NB4 (cell line): ENCODE measurements at regions not wholly inside any gene's neighbourhood (a gene's known extent, or its start where the extent isn't known, plus 50 kb on each side); places are given as distances from the start of the nearest gene placed in this dataset.

Experiments
- CTCF ChIP-seq: IDR thresholded peaks from one replicate; pipeline ENCODE4 v1.5.1; 2012; ENCODE audit warnings: low read depth, low read length
- MAX ChIP-seq: IDR thresholded peaks from 2 replicates; pipeline ENCODE4 v1.6.1; 2011; ENCODE audit warnings: low read depth, low read length
- POLR2A ChIP-seq: IDR thresholded peaks from 2 replicates; pipeline ENCODE4 v1.6.1; 2011; ENCODE audit warnings: mild to moderate bottlenecking; ENCODE audit not compliant: insufficient read length; ENCODE audit errors: extremely low read depth

- TF ChIP-seq MAX = no peak
- TF ChIP-seq CTCF = no peak
- TF ChIP-seq POLR2A = no peak
Observed at GRCh38 chr10:43931308-43931930, 282.7 kb upstream of the ZNF32 start.
